ENCODE measurements at regions not wholly inside any gene's neighbourhood (a gene's known extent, or its start where the extent isn't known, plus 50 kb on each side); places are given as distances from the start of the nearest gene placed in this dataset.

DNA sequence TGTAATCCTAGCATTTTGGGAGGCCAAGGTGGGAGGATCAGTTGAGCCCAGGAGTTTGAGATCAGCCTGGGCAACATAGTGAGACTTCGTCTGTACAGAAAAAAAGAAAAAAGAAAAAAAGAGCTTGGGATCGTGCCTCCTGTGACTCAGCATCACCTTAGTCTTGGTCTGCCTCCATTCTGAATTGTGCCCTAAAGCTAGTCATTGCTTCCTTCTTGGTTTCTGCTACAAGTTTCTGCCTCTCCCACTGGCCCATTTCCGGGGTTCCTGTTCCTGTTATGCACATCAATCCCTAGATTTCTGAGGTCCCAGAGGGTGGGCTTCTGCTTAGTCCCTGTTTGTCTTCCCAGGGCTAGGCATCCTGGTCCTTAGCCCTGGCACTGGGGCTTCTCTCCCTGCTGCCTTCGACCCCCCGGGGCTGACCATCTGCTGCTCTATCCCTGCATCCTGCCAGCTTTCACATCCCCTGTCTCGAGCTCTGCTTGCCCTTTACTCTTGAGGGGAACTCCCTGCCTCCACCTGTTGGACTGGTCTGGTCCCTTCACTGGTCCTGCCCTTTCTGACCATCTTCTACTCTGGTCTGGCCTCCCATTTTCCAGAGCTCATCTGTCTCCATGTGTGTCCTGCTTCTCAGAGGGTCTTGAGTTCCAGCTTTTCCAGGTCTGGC, 77.5 kb upstream of the ESR1 start:
- TF ChIP-seq, protein P1, sequence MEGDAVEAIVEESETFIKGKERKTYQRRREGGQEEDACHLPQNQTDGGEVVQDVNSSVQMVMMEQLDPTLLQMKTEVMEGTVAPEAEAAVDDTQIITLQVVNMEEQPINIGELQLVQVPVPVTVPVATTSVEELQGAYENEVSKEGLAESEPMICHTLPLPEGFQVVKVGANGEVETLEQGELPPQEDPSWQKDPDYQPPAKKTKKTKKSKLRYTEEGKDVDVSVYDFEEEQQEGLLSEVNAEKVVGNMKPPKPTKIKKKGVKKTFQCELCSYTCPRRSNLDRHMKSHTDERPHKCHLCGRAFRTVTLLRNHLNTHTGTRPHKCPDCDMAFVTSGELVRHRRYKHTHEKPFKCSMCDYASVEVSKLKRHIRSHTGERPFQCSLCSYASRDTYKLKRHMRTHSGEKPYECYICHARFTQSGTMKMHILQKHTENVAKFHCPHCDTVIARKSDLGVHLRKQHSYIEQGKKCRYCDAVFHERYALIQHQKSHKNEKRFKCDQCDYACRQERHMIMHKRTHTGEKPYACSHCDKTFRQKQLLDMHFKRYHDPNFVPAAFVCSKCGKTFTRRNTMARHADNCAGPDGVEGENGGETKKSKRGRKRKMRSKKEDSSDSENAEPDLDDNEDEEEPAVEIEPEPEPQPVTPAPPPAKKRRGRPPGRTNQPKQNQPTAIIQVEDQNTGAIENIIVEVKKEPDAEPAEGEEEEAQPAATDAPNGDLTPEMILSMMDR (IDR thresholded peaks at IDR 0.05): no peak
- TF ChIP-seq POLR2A (IDR thresholded peaks at IDR 0.05): no peak

Data from body of pancreas (tissue), 4 donors.